ENCODE measurements at regions not wholly inside any gene's neighbourhood (a gene's known extent, or its start where the extent isn't known, plus 50 kb on each side); places are given as distances from the start of the nearest gene placed in this dataset.

GRCh38 chr2:2733818-2734217 lies 402.7 kb upstream of the MYT1L start:
- no peak for TF ChIP-seq CTCF (IDR thresholded peaks at IDR 0.05)
- no peak for TF ChIP-seq POLR2A (IDR thresholded peaks at IDR 0.05)

Measured in body of pancreas (tissue), 4 donors.